Hindlimb muscle (tissue), 1 donor: ENCODE measurements at regions not wholly inside any gene's neighbourhood (a gene's known extent, or its start where the extent isn't known, plus 50 kb on each side); places are given as distances from the start of the nearest gene placed in this dataset.
"Not testable (repeated sequence)": the region's sequence is repeated elsewhere in the genome, so short reads cannot be mapped to it uniquely, and the experiment has no call there.

Experiments used
- DNase-seq: peaks from one replicate; pipeline ENCODE4 v3.0.0-alpha.2; 2013

GRCh38 chr11:80733790-80734189 is 1293.0 kb upstream of the TENM4 start:
- no peak for DNase-seq

- DNase-seq: no peak
These were observed 1292.5 kb upstream of the TENM4 start for GRCh38 chr11:80733361-80733760.

GRCh38 chr11:80727315-80727714 is 1286.5 kb upstream of the TENM4 start:
- no peak for DNase-seq

- DNase-seq: no peak
These were observed 1285.4 kb upstream of the TENM4 start for GRCh38 chr11:80726236-80726635.

- DNase-seq: no peak
These were observed 1283.5 kb upstream of the TENM4 start for GRCh38 chr11:80724366-80724765.

- peak; percentile 2 for DNase-seq
These were observed 1281.8 kb upstream of the TENM4 start for GRCh38 chr11:80722629-80723028.

- no peak for DNase-seq
These were observed 1279.5 kb upstream of the TENM4 start for GRCh38 chr11:80720295-80720694.

GRCh38 chr11:80719292-80719646 is 1278.4 kb upstream of the TENM4 start:
- DNase-seq: no peak

- DNase-seq: no peak
These were observed 1277.9 kb upstream of the TENM4 start for GRCh38 chr11:80718611-80719291.

- DNase-seq: no peak
These were observed 1261.4 kb upstream of the TENM4 start for GRCh38 chr11:80702264-80702663.

- no peak for DNase-seq
These were observed 1259.6 kb upstream of the TENM4 start for GRCh38 chr11:80700386-80700785.

- DNase-seq: not testable (repeated sequence)
These were observed 1258.8 kb upstream of the TENM4 start for GRCh38 chr11:80699406-80700177.

GRCh38 chr11:80698637-80699036 is 1257.8 kb upstream of the TENM4 start:
- no peak for DNase-seq

- no peak for DNase-seq
These were observed 1253.6 kb upstream of the TENM4 start for GRCh38 chr11:80694385-80694784.

GRCh38 chr11:80687941-80688340 is 1247.1 kb upstream of the TENM4 start:
- no peak for DNase-seq

- no peak for DNase-seq
These were observed 1246.1 kb upstream of the TENM4 start for GRCh38 chr11:80686889-80687288.

- DNase-seq: no peak
These were observed 1232.7 kb upstream of the TENM4 start for GRCh38 chr11:80673566-80673965.

- no peak for DNase-seq
These were observed 1228.8 kb upstream of the TENM4 start for GRCh38 chr11:80669620-80670019.

GRCh38 chr11:80668039-80668438 is 1227.2 kb upstream of the TENM4 start:
- DNase-seq: no peak

- no peak for DNase-seq
These were observed 1215.0 kb upstream of the TENM4 start for GRCh38 chr11:80655834-80656233.

- peak; percentile 1 for DNase-seq
These were observed 1210.1 kb upstream of the TENM4 start for GRCh38 chr11:80650966-80651365.

GRCh38 chr11:80649186-80649585 is 1208.4 kb upstream of the TENM4 start:
- DNase-seq: no peak

GRCh38 chr11:80638296-80638695 is 1197.5 kb upstream of the TENM4 start:
- no peak for DNase-seq

- no peak for DNase-seq
These were observed 1196.7 kb upstream of the TENM4 start for GRCh38 chr11:80637571-80637970.
